Activated B cell treated with CpG ODN at 0.5 μM for 24 hours (primary cell): ENCODE measurements at regions not wholly inside any gene's neighbourhood (a gene's known extent, or its start where the extent isn't known, plus 50 kb on each side); places are given as distances from the start of the nearest gene placed in this dataset.

Experiments
- ATAC-seq: fragments of 200-7000 bp; cut with Tn5 transposase; one replicate; pipeline ENCODE4 v1.10.0; 2021; ENCODE audit warnings: low read depth, mild to moderate bottlenecking, moderate library complexity
- CTCF ChIA-PET: fragments of 350-600 bp; sonication (Branson Sonifier 250); formaldehyde crosslinking; loops from one replicate; lab custom pipeline; 2021; ENCODE audit warnings: antibody characterized with exemption; lab: Charles Lee
- POLR2A ChIA-PET: fragments of 350-600 bp; sonication (Branson Sonifier 250); formaldehyde crosslinking; loops from one replicate; lab custom pipeline; 2021; ENCODE audit warnings: antibody characterized with exemption; lab: Charles Lee
- DNase-seq: peaks from one replicate; pipeline ENCODE4 v3.0.0; 2022
- H3K27ac Mint-ChIP-seq: one replicate; pipeline ENCODE4 v1.8.0; 2020; ENCODE audit warnings: mixed read lengths
- H3K27me3 Mint-ChIP-seq: one replicate; pipeline ENCODE4 v1.8.0; 2021; ENCODE audit warnings: mixed read lengths
- H3K36me3 Mint-ChIP-seq: one replicate; pipeline ENCODE4 v1.8.0; 2021; ENCODE audit warnings: low read depth, mixed read lengths
- H3K4me1 Mint-ChIP-seq: one replicate; pipeline ENCODE4 v1.8.0; 2021; ENCODE audit warnings: mixed read lengths
- H3K4me3 Mint-ChIP-seq: one replicate; pipeline ENCODE4 v1.8.0; 2020; ENCODE audit warnings: mild to moderate bottlenecking, mixed read lengths
- H3K9me3 Mint-ChIP-seq: one replicate; pipeline ENCODE4 v1.8.0; 2020; ENCODE audit warnings: mixed read lengths
- CTCF ChIP-seq: fragments of 200-600 bp; IDR thresholded peaks from one replicate; pipeline ENCODE4 v1.8.0; 2022; ENCODE audit warnings: antibody characterized with exemption, mild to moderate bottlenecking
- intact Hi-C: fragments of 100-400 bp; cut with micrococcal nuclease; formaldehyde crosslinking; loops from one replicate; pipeline ENCODE4 v1.15.1; 2024

- Mint-ChIP-seq H3K4me1 (no peaks in the 10 kb centered on the region), H3K27me3 (no peaks in the 10 kb centered on the region), H3K36me3 (no peaks in the 10 kb centered on the region), H3K27ac (no peak overlapping the region), H3K9me3 (peaks cover 8% of the 10 kb centered on the region), H3K4me3 (no peak overlapping the region)
- ChIA-PET POLR2A (no interaction called here), CTCF (no interaction called here)
- ATAC-seq: no peak
- no peak for DNase-seq
- intact Hi-C loops: no loop called here
- TF ChIP-seq CTCF: no peak
Measured at GRCh38 chr5:24789611-24790351, 145.0 kb upstream of the CDH10 start.

GRCh38 chr5:24788829-24789514 lies 144.2 kb upstream of the CDH10 start:
- TF ChIP-seq CTCF: no peak
- DNase-seq: no peak
- intact Hi-C loops: no loop called here
- ChIA-PET CTCF (no interaction called here), POLR2A (no interaction called here)
- no peak for ATAC-seq
- peaks cover 8% of the 10 kb centered on the region for H3K9me3 Mint-ChIP-seq
- no peaks in the 10 kb centered on the region for H3K36me3 Mint-ChIP-seq
- no peaks in the 10 kb centered on the region for H3K27me3 Mint-ChIP-seq
- H3K4me1 Mint-ChIP-seq: no peaks in the 10 kb centered on the region
- no peak overlapping the region for H3K4me3 Mint-ChIP-seq
- H3K27ac Mint-ChIP-seq: no peak overlapping the region

- ChIA-PET CTCF (no interaction called here), POLR2A (no interaction called here)
- H3K4me3 Mint-ChIP-seq: no peak overlapping the region
- H3K36me3 Mint-ChIP-seq: no peaks in the 10 kb centered on the region
- no peaks in the 10 kb centered on the region for H3K4me1 Mint-ChIP-seq
- no peak for DNase-seq
- H3K27ac Mint-ChIP-seq: no peak overlapping the region
- TF ChIP-seq CTCF: no peak
- no peaks in the 10 kb centered on the region for H3K27me3 Mint-ChIP-seq
- ATAC-seq: no peak
- H3K9me3 Mint-ChIP-seq: peaks cover 14% of the 10 kb centered on the region
- intact Hi-C loops: no loop called here
Measured at GRCh38 chr5:24786108-24786507, 141.3 kb upstream of the CDH10 start.

GRCh38 chr5:24783596-24783995 lies 138.8 kb upstream of the CDH10 start:
- Mint-ChIP-seq H3K27me3 (no peaks in the 10 kb centered on the region), H3K36me3 (no peaks in the 10 kb centered on the region), H3K27ac (no peak overlapping the region), H3K9me3 (peaks cover 11% of the 10 kb centered on the region), H3K4me3 (no peak overlapping the region), H3K4me1 (no peaks in the 10 kb centered on the region)
- CTCF ChIA-PET: no interaction called here
- intact Hi-C loops: no loop called here
- DNase-seq (no peak), ATAC-seq (no peak)
- POLR2A ChIA-PET: no interaction called here
- TF ChIP-seq CTCF: no peak

- Mint-ChIP-seq H3K9me3 (peaks cover 11% of the 10 kb centered on the region), H3K27me3 (no peaks in the 10 kb centered on the region), H3K36me3 (no peaks in the 10 kb centered on the region), H3K27ac (no peak overlapping the region), H3K4me1 (no peaks in the 10 kb centered on the region), H3K4me3 (no peak overlapping the region)
- POLR2A ChIA-PET: no interaction called here
- TF ChIP-seq CTCF: no peak
- DNase-seq (no peak), ATAC-seq (no peak)
- intact Hi-C loops: no loop called here
- CTCF ChIA-PET: no interaction called here
Measured at GRCh38 chr5:24777392-24777791, 132.6 kb upstream of the CDH10 start.
